Spleen (tissue), 11 donors: ENCODE measurements at regions not wholly inside any gene's neighbourhood (a gene's known extent, or its start where the extent isn't known, plus 50 kb on each side); places are given as distances from the start of the nearest gene placed in this dataset.
A peak's percentile ranks its signal among the peaks of the same experiment; 100 is the strongest.

Experiments used
- DNase-seq: peaks from one replicate; pipeline ENCODE4 v3.0.0-alpha.2; 2020
- H3K27ac ChIP-seq, 8 donors: fragments of 200-600 bp; sonication (generic) in 7 of 8; 1 replicate in 4 of 8; 2 replicates in 4 of 8; pipeline versions ENCODE4 v1.5.0 to v1.8.0; 2016 to 2021; ENCODE audit warnings: inconsistent platforms in 4 of 8, mild to moderate bottlenecking in 4 of 8, moderate library complexity in 1 of 8
- H3K27me3 ChIP-seq, 7 donors: fragments of 200-600 bp; sonication (generic) in 6 of 7; replicated peaks in 1 of 7; 1 replicate in 4 of 7; 2 replicates in 3 of 7; pipeline versions ENCODE4 v1.5.0 to v1.8.0; 2016 to 2021; ENCODE audit warnings: inconsistent platforms in 3 of 7, mild to moderate bottlenecking in 1 of 7
- H3K36me3 ChIP-seq, 6 donors: fragments of 200-600 bp; sonication (generic) in 5 of 6; 1 replicate in 4 of 6; 2 replicates in 2 of 6; pipeline versions ENCODE4 v1.5.0 to v1.8.0; 2016 to 2021; ENCODE audit warnings: inconsistent platforms in 2 of 6
- H3K4me1 ChIP-seq, 6 donors: fragments of 200-600 bp; sonication (generic) in 5 of 6; 1 replicate in 3 of 6; 2 replicates in 3 of 6; pipeline versions ENCODE4 v1.5.0 to v1.8.0; 2016 to 2021; ENCODE audit warnings: inconsistent platforms in 3 of 6
- H3K4me3 ChIP-seq, 8 donors: fragments of 200-600 bp; sonication (generic) in 7 of 8; 1 replicate in 4 of 8; 2 replicates in 4 of 8; pipeline versions ENCODE4 v1.5.0 to v1.8.0; 2016 to 2021; ENCODE audit warnings: inconsistent platforms in 4 of 8, mild to moderate bottlenecking in 4 of 8, moderate library complexity in 2 of 8
- H3K9me3 ChIP-seq, 8 donors: fragments of 200-600 bp; sonication (generic) in 7 of 8; 1 replicate in 4 of 8; 2 replicates in 4 of 8; pipeline versions ENCODE4 v1.5.0 to v1.8.0; 2016 to 2021; ENCODE audit warnings: inconsistent platforms in 4 of 8
- CTCF ChIP-seq, 11 experiments: fragments of 200-600 bp in 7 of 11; fragments of 450-650 bp in 4 of 11; sonication (generic) in 4 of 11; IDR thresholded peaks in 8 of 11; conservative IDR thresholded peaks in 3 of 11; 1 replicate in 7 of 11; 2 replicates in 4 of 11; pipeline versions ENCODE4 v1.4.0 to v1.8.0; 2016 to 2021; ENCODE audit warnings: antibody characterized with exemption in 11 of 11, inconsistent platforms in 4 of 11, mild to moderate bottlenecking in 1 of 11
- POLR2A ChIP-seq, 3 donors: fragments of 450-650 bp; IDR thresholded peaks; one replicate each; pipeline ENCODE4 v1.5.1; 2017; ENCODE audit warnings: antibody characterized with exemption in 3 of 3, mild to moderate bottlenecking in 1 of 3
- POLR2AphosphoS5 ChIP-seq, 3 donors: sonication (generic); formaldehyde crosslinking; IDR thresholded peaks; one replicate each; pipeline ENCODE4 v1.5.1; 2017; ENCODE audit warnings: antibody characterized with exemption in 3 of 3
- WGBS, 5 donors: extraction: QIAGEN DNeasy Blood & Tissue Kit in 3 of 5; methylation state at CpG; one replicate each; pipeline versions ENCODE4 v1.1.5 to v1.1.7; 2013 to 2018; 5-methylcytosine and 5-hydroxymethylcytosine counted together
- intact Hi-C: fragments of 100-400 bp; cut with DNase I; formaldehyde crosslinking; loops from one replicate; pipeline ENCODE4 v1.15.0; 2023; ENCODE audit warnings: low total_unique reads
- donor health status: healthy with polysubstance abuse.
- donor health status: DM: no; HTN: no; CAD: no; lungs with moderate emphysema.
- donor health status: DM: no; HTN: no; CAD: no.
- donor health status: Bipolar disorder and iron deficiency.
- donor health status: healthy.
- donor health status: DM: no; HTN: no; CAD: no.
- donor health status: DM: yes; HTN: yes; CAD: no.

GRCh38 chr2:48144777-48145176 lies 169.7 kb upstream of the FOXN2 start:
- no peaks in the 10 kb centered on the region for H3K36me3 ChIP-seq

GRCh38 chr2:48145845-48146452 lies 168.5 kb upstream of the FOXN2 start:
- no peaks in the 10 kb centered on the region for H3K9me3 ChIP-seq
- WGBS, 5 donors: 72 to 87% (median 81%) methylated on average over 6 of the region's 6 CpGs
- no peak for DNase-seq
- H3K4me1 ChIP-seq: peaks cover 0 to 35% (median 14%) of the 10 kb centered on the region in 6 donors
- no peak for TF ChIP-seq CTCF (IDR thresholded peaks at IDR 0.05 in 8 of 11, conservative IDR thresholded peaks at IDR 0.05 in 3 of 11)
- TF ChIP-seq POLR2AphosphoS5 (IDR thresholded peaks at IDR 0.05): no peak
- TF ChIP-seq POLR2A (IDR thresholded peaks at IDR 0.05): no peak
- intact Hi-C loops: no loop called here
- no peaks in the 10 kb centered on the region for H3K27me3 ChIP-seq
- peak overlapping the region in 6 of 8 donors; percentile 7 to 68 (median 28) for H3K27ac ChIP-seq
- H3K36me3 ChIP-seq: no peaks in the 10 kb centered on the region
- no peak overlapping the region for H3K4me3 ChIP-seq

More at GRCh38 chr2:48144777-48145176, 169.7 kb upstream of the FOXN2 start:
- TF ChIP-seq POLR2AphosphoS5 (IDR thresholded peaks at IDR 0.05) (no peak), CTCF (IDR thresholded peaks at IDR 0.05 in 8 of 11, conservative IDR thresholded peaks at IDR 0.05 in 3 of 11) (no peak), POLR2A (IDR thresholded peaks at IDR 0.05) (no peak)
- Histone ChIP-seq H3K4me1 (peaks cover 0 to 35% (median 14%) of the 10 kb centered on the region in 6 donors), H3K9me3 (no peaks in the 10 kb centered on the region), H3K27me3 (no peaks in the 10 kb centered on the region), H3K27ac (peak overlapping the region in 2 of 8 donors; percentile 7 to 68), H3K4me3 (no peak overlapping the region)
- DNase-seq: no peak
- intact Hi-C loops: no loop called here
- WGBS, 5 donors: 15 to 42% (median 30%) methylated on average over 2 of the region's 2 CpGs

GRCh38 chr2:48146552-48146951 lies 167.9 kb upstream of the FOXN2 start:
- Histone ChIP-seq H3K4me3 (no peak overlapping the region), H3K27ac (peak overlapping the region in 3 of 8 donors; percentile 18 to 68 (median 46)), H3K9me3 (no peaks in the 10 kb centered on the region), H3K27me3 (no peaks in the 10 kb centered on the region), H3K36me3 (no peaks in the 10 kb centered on the region), H3K4me1 (peaks cover 0 to 35% (median 14%) of the 10 kb centered on the region in 6 donors)
- DNase-seq: no peak
- WGBS, 5 donors: 62 to 91% (median 85%) methylated on average over 6 of the region's 6 CpGs
- TF ChIP-seq CTCF (IDR thresholded peaks at IDR 0.05 in 8 of 11, conservative IDR thresholded peaks at IDR 0.05 in 3 of 11): no peak
- TF ChIP-seq POLR2A (IDR thresholded peaks at IDR 0.05): no peak
- intact Hi-C loops: no loop called here

GRCh38 chr2:48147719-48148118 lies 166.8 kb upstream of the FOXN2 start:
- TF ChIP-seq POLR2AphosphoS5 (IDR thresholded peaks at IDR 0.05) (no peak), CTCF (IDR thresholded peaks at IDR 0.05 in 8 of 11, conservative IDR thresholded peaks at IDR 0.05 in 3 of 11) (no peak), POLR2A (IDR thresholded peaks at IDR 0.05) (no peak)
- no peak for DNase-seq
- peaks cover 0 to 35% (median 14%) of the 10 kb centered on the region in 6 donors for H3K4me1 ChIP-seq
- H3K27ac ChIP-seq: no peak overlapping the region
- intact Hi-C loops: no loop called here
- H3K36me3 ChIP-seq: no peaks in the 10 kb centered on the region
- H3K27me3 ChIP-seq: no peaks in the 10 kb centered on the region
- H3K9me3 ChIP-seq: no peaks in the 10 kb centered on the region
- H3K4me3 ChIP-seq: no peak overlapping the region
